ENCODE measurements at regions not wholly inside any gene's neighbourhood (a gene's known extent, or its start where the extent isn't known, plus 50 kb on each side); places are given as distances from the start of the nearest gene placed in this dataset.

DNA sequence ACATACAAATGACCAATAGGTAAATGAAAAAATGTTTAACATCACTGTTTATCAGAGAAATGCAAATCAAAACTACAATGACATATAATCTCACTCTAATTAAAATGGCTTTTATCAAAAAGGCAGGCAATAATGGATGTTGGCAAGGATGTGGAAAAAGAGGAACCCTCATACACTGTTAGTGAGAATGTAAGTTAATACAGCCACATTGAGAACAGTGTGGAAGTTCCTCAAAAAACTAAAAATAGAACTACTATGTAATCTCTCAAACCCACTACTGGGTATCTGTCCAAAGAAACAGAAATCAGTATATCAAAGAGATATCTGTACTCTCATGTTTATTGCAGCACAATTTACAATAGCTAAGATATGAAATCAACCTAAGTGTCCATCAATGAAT lies 165.9 kb upstream of the HHIP start:
- H3K27me3 ChIP-seq (ENCODE audit: control insufficient read depth in 4 of 4, insufficient read depth in 4 of 4, low read length in 3 of 4) = no peaks in the 10 kb centered on the region
- H3K27ac ChIP-seq (ENCODE audit: low read depth in 1 of 2, low read length in 2 of 2) = no peak overlapping the region
- H3K4me3 ChIP-seq (ENCODE audit: low read depth in 1 of 3, low read length in 3 of 3) = no peak overlapping the region
- H3K9ac ChIP-seq (ENCODE audit: low read depth in 1 of 2, low read length in 2 of 2) = no peak overlapping the region
- no peaks in the 10 kb centered on the region for H3K36me3 ChIP-seq (ENCODE audit: control insufficient read depth in 4 of 4, insufficient read depth in 3 of 4, low read depth in 1 of 4, low read length in 3 of 4)
- TF ChIP-seq YY1 (IDR thresholded peaks at IDR 0.05) (no peak), HNF4A (conservative IDR thresholded peaks at IDR 0.05) (no peak), FOXA1 (IDR thresholded peaks at IDR 0.05) (no peak), RAD21 (IDR thresholded peaks at IDR 0.05) (no peak), GABPA (IDR thresholded peaks at IDR 0.05 in 1 of 2, conservative IDR thresholded peaks at IDR 0.05 in 1 of 2) (no peak), TAF1 (conservative IDR thresholded peaks at IDR 0.05) (no peak), JUND (IDR thresholded peaks at IDR 0.05) (no peak), NR2F2 (IDR thresholded peaks at IDR 0.05) (no peak), HNF4G (IDR thresholded peaks at IDR 0.05) (no peak), EGR1 (IDR thresholded peaks at IDR 0.05; ENCODE audit: low read depth in 2 of 2) (no peak), FOXA2 (IDR thresholded peaks at IDR 0.05) (no peak), SP1 (IDR thresholded peaks at IDR 0.05) (no peak), RXRA (IDR thresholded peaks at IDR 0.05) (no peak)
- TF ChIP-seq, protein P1, sequence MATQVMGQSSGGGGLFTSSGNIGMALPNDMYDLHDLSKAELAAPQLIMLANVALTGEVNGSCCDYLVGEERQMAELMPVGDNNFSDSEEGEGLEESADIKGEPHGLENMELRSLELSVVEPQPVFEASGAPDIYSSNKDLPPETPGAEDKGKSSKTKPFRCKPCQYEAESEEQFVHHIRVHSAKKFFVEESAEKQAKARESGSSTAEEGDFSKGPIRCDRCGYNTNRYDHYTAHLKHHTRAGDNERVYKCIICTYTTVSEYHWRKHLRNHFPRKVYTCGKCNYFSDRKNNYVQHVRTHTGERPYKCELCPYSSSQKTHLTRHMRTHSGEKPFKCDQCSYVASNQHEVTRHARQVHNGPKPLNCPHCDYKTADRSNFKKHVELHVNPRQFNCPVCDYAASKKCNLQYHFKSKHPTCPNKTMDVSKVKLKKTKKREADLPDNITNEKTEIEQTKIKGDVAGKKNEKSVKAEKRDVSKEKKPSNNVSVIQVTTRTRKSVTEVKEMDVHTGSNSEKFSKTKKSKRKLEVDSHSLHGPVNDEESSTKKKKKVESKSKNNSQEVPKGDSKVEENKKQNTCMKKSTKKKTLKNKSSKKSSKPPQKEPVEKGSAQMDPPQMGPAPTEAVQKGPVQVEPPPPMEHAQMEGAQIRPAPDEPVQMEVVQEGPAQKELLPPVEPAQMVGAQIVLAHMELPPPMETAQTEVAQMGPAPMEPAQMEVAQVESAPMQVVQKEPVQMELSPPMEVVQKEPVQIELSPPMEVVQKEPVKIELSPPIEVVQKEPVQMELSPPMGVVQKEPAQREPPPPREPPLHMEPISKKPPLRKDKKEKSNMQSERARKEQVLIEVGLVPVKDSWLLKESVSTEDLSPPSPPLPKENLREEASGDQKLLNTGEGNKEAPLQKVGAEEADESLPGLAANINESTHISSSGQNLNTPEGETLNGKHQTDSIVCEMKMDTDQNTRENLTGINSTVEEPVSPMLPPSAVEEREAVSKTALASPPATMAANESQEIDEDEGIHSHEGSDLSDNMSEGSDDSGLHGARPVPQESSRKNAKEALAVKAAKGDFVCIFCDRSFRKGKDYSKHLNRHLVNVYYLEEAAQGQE (IDR thresholded peaks at IDR 0.05) = no peak
- TF ChIP-seq, protein P2, sequence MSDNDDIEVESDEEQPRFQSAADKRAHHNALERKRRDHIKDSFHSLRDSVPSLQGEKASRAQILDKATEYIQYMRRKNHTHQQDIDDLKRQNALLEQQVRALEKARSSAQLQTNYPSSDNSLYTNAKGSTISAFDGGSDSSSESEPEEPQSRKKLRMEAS (IDR thresholded peaks at IDR 0.05) = no peak
- TF ChIP-seq, protein P3, sequence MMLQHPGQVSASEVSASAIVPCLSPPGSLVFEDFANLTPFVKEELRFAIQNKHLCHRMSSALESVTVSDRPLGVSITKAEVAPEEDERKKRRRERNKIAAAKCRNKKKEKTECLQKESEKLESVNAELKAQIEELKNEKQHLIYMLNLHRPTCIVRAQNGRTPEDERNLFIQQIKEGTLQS (IDR thresholded peaks at IDR 0.05) = no peak
- TF ChIP-seq, protein P4, sequence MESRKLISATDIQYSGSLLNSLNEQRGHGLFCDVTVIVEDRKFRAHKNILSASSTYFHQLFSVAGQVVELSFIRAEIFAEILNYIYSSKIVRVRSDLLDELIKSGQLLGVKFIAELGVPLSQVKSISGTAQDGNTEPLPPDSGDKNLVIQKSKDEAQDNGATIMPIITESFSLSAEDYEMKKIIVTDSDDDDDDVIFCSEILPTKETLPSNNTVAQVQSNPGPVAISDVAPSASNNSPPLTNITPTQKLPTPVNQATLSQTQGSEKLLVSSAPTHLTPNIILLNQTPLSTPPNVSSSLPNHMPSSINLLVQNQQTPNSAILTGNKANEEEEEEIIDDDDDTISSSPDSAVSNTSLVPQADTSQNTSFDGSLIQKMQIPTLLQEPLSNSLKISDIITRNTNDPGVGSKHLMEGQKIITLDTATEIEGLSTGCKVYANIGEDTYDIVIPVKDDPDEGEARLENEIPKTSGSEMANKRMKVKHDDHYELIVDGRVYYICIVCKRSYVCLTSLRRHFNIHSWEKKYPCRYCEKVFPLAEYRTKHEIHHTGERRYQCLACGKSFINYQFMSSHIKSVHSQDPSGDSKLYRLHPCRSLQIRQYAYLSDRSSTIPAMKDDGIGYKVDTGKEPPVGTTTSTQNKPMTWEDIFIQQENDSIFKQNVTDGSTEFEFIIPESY (IDR thresholded peaks at IDR 0.05) = no peak
- TF ChIP-seq, protein P5, sequence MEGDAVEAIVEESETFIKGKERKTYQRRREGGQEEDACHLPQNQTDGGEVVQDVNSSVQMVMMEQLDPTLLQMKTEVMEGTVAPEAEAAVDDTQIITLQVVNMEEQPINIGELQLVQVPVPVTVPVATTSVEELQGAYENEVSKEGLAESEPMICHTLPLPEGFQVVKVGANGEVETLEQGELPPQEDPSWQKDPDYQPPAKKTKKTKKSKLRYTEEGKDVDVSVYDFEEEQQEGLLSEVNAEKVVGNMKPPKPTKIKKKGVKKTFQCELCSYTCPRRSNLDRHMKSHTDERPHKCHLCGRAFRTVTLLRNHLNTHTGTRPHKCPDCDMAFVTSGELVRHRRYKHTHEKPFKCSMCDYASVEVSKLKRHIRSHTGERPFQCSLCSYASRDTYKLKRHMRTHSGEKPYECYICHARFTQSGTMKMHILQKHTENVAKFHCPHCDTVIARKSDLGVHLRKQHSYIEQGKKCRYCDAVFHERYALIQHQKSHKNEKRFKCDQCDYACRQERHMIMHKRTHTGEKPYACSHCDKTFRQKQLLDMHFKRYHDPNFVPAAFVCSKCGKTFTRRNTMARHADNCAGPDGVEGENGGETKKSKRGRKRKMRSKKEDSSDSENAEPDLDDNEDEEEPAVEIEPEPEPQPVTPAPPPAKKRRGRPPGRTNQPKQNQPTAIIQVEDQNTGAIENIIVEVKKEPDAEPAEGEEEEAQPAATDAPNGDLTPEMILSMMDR (IDR thresholded peaks at IDR 0.05; ENCODE audit: low read depth, low read length, missing input control) = no peak
- DNase-seq (ENCODE audit: low spot score) = no peak
- no peaks in the 10 kb centered on the region for H3K4me1 ChIP-seq (ENCODE audit: control insufficient read depth in 4 of 4, insufficient read depth in 4 of 4, low read length in 3 of 4)
- H3K9me3 ChIP-seq (ENCODE audit: control insufficient read depth in 4 of 4, low read length in 3 of 4) = no peaks in the 10 kb centered on the region

Data from liver (tissue), 7 donors.